ENCODE measurements at regions not wholly inside any gene's neighbourhood (a gene's known extent, or its start where the extent isn't known, plus 50 kb on each side); places are given as distances from the start of the nearest gene placed in this dataset.

DNA sequence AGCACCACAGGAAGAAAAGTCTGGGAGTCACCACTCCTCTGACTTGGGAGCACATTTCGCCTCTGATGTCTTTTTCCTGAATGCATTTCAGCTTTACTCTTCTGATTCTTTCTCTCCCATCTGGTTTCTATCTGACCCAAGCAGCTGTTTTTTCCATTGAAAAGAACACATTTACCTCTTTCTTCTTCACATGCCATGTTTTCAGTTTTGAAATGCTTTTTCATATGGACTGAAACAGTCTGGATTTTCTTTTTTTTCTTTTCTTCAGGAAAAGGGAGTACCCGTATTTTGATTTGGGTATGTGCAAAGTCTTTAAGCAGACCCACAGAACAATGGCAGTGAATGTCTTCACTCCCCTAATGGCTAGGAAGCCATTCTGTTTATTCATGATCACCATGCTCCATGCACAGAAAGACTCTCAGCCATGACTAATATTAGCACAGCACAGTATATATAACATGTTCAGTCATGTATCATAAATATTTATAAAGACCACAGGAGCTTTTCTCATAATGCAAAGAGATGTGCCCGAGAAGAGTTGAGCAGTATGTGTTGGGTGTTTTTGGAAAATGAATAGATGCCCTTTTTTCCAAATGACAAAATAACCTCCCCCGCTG is 82.7 kb upstream of the LRIG1 start:
- H3K27ac ChIP-seq, result no peak overlapping the region
- no peak for TF ChIP-seq CTCF (conservative IDR thresholded peaks at IDR 0.05)

DNA sequence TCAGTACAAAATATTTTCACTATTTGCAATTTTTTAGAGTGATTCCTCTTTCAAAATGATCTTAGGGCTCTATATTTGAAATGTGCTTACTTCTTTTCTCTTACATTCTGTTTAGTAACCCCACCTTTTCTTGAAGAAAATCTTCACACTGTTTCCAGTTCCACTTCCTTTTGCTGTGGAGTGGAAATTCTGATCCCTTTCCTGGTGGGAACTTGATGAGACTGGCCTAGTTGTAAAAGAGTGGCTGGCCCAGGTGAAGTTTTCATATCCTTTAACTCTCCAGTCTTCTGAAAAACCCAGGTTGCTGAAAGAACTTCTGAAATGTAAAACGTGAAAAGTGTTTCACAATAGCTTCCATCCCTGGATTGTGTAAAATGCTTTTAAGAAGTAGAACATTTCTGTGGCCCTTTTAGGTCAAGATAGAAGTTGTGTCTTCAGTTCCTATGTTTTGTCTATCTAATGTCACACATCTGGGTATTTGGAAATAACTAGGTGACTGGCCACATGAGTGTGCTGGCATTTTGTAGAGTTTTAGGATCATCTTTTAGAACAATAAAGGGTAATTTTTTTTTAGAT is 84.8 kb upstream of the LRIG1 start:
- H3K27ac ChIP-seq, result no peak overlapping the region
- no peak for TF ChIP-seq CTCF (conservative IDR thresholded peaks at IDR 0.05)

DNA sequence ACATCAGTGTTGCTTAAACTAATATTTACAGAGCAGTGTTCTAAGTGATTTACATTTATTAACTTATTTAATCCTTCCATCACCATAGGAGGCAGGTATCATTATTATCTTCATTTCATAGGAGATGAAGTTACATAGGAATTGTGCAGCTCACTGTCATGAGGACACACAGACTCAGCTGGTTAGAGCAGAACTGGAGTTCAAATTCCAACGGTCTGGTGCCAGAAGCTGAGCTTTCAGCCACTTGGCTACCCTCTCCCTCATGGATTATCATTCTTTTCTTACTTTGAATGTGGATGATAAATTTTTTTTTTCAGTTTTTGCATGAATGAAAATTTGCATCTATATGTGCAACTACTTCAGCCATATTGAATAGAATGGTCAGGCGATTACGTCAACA is 86.0 kb upstream of the LRIG1 start:
- no peak for TF ChIP-seq CTCF (conservative IDR thresholded peaks at IDR 0.05)

GRCh38 chr3:66588340-66588847 is 87.6 kb upstream of the LRIG1 start:
- H3K27ac ChIP-seq, result no peak overlapping the region
- no peak for TF ChIP-seq CTCF (conservative IDR thresholded peaks at IDR 0.05)

More for the DNA sequence above, 86.0 kb upstream of the LRIG1 start:
- no peak overlapping the region for H3K27ac ChIP-seq

GRCh38 chr3:66592016-66592761 is 91.4 kb upstream of the LRIG1 start:
- H3K27ac ChIP-seq, result no peak overlapping the region
- TF ChIP-seq CTCF (conservative IDR thresholded peaks at IDR 0.05), result no peak

DNA sequence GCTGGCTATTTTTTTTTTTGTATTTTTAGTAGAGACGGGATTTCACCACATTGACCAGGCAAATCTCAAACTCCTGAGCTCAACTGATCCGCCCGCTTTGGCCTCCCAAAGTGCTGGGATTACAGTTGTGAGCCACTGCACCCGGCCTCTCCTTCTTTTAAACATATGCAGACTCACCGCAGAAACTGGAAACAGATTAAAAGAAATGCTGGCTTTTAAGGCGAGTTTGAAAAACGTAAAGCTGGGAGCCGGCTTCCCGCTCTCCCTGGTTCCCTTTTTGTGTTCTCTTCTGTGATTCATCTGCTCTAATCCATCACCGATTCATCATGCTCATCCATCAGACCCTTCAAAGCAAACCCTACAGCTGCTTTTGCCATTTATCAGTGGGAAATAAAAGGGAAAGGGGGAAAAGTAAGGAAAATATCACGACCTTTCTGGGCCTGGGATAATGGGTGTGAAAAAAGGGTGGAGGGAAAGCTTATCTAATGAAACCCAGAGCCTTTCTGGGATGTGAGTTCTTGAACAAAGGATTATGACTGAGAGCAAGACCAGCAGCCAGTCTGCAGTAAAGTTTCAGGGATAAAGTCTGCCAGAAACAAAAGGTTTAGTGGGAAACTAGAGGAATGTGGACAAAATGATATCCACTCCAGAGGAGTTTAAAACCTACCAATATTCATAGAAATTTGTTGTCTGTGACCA is 92.3 kb upstream of the LRIG1 start:
- no peak for TF ChIP-seq CTCF (conservative IDR thresholded peaks at IDR 0.05)
- H3K27ac ChIP-seq, result no peak overlapping the region

- TF ChIP-seq CTCF (conservative IDR thresholded peaks at IDR 0.05), result no peak
- H3K27ac ChIP-seq, result no peak overlapping the region
These were observed 93.2 kb upstream of the LRIG1 start for GRCh38 chr3:66593978-66594377.

Data from VCaP (cell line).